NCI-H446 (cell line): ENCODE measurements at regions not wholly inside any gene's neighbourhood (a gene's known extent, or its start where the extent isn't known, plus 50 kb on each side); places are given as distances from the start of the nearest gene placed in this dataset.
"Not testable (repeated sequence)": the region's sequence is repeated elsewhere in the genome, so short reads cannot be mapped to it uniquely, and the experiment has no call there.

Source experiments
- DNase-seq, 2 experiments: peaks; one replicate each; lab custom pipeline; 2025; lab: John Stamatoyannopoulos, UW

DNA sequence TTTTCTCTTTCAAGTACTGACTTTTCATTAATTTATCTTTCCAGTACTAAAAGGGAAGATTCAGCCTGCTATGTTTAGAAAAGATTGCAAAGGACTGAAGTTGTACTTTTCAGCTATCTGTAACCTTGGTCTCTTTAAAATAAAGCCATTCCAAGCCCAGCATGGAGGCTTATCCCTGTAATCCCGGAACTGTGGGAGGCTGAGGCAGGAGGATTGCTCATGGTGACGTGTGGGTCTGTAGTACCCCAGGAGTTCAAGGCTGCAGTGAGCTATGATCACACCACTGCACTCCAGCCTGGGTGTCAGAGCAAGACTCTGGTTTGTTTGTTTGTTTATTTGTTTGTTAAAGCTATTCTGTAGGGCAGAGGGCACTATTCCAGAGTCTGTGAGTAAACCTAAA lies 50.6 kb upstream of the TMEM170B start:
- no peak for DNase-seq

DNA sequence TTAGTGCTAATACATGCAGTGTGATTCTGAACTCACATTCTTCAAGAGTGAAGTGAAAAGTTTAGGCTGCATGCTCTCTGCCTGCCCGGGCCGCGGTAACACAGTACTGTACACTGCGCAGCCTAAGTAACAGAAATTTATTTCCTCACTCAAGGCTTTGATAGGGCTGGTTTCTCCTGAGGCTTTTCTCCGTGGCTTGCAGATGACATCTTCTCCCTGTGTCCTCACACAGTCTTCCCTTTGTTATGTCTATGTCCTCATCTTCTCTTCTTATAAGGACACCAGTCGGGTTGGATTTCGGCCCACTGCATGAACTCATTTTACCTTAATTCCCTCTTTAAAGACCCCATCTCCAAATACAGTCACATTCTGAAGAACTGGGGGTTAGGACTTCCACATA lies 51.1 kb upstream of the TMEM170B start:
- no peak for DNase-seq

DNA sequence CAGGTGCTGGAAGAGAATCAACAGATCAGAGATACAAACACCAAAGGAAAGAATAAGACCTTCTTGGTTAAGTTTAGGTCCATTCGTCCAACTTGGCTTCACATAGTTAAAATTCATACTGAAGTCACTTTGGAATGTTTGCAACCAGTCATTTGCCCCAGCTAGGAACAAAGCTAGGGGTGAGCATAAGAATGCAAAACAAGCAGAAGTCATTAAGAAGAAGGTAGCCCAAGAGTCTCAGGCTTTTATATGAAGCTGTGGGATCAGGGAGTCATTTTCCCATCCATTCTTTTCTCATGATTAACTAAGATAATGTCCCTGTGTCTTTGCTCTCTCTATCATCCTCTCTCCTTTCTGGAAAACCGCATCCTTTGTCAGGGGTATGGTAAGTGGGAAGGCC lies 51.5 kb upstream of the TMEM170B start:
- DNase-seq, result no peak

DNA sequence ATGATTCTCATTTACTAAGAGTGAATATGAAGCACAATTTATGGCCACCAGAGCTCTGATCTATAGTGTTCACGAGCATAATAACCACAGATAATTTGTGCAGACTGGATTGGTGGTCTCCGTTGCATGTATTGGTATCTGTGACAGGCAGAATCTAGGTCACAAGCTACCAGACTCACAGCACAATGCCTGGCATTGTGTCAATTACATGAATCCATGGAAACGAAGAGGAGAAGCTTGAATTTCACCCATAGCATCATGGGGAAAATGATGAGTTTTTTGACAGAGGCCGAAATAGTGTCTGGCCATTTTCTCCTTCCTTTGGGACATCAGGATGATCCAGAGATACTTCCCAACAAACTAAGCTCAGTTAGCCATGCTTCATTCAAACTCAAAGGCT lies 52.3 kb upstream of the TMEM170B start:
- DNase-seq, result no peak

DNA sequence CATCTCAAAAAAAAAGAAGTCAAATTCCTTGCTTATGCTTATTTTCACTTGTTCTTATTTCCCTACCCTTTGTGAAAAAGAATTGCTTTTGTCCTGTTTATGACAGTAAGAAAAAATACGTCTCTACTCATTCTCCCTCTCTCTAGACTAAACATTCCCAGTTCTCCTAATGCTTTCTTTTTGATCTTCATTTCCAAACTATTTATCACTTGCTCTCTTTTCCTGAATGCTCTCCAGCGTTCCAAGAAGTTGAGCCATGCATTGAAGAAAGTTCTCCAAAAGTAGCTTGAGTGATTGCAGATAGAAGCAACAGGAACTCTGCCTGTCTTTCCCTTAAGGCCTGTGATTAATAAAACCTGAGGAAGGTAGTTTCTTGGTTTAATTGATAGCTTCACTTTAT lies 53.1 kb upstream of the TMEM170B start:
- no peak for DNase-seq

DNA sequence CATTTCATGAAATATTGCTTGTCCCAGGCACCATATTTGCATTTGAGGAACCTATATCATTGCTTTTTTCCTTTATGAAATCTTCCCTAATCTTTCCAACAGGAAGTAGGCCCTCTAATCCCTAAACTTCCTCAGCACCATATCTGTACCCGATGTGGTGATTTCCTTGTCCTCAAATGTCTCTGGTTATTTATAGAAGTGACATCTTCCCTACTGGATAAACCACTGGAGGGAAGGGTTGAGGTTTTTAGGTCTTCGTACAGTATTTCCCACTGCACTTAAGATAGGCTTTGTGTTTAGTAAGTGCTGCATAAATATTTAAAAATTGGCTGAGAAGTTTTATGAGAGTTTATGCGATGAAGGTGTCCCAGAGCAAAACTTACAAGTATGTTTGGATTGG lies 54.9 kb upstream of the TMEM170B start:
- DNase-seq, result no peak

DNA sequence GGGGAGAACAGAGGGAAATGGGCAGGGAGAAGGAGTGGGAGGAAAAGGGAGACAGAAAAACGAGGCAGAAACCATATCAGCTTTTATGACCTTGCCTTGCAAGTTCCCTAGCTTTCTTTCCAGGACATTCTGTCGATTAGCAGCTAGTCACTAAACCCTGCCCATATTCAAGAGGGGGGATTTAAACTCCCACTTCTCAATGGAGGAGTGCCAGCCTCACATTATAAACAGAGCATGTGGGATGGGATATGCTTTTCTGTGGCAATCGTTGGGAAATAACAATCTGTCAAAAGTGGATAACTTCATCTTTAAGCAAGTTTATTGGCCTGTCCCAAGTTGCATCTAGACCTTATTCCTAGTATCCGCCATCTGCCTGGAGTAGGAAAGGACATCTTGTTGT lies 57.0 kb upstream of the TMEM170B start:
- no peak for DNase-seq

DNA sequence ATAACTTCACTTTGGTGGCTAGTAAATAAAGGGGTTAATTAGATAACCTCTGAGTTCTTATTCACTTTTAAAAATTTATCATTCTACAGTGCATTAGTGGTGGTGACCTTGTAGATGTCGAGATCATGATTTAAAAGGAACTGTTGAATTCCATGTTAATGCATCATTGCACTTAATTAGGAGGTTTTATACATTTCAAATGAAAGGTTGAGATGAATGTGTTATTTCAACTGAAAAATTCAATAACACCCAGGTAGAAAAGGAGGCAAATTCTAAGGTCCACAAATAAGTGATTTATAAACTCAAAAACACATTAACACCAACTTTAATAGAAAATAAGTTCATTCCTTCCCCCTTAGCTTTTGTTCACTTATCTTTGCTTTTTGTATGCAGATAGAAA lies 58.3 kb upstream of the TMEM170B start:
- DNase-seq, result no peak

DNA sequence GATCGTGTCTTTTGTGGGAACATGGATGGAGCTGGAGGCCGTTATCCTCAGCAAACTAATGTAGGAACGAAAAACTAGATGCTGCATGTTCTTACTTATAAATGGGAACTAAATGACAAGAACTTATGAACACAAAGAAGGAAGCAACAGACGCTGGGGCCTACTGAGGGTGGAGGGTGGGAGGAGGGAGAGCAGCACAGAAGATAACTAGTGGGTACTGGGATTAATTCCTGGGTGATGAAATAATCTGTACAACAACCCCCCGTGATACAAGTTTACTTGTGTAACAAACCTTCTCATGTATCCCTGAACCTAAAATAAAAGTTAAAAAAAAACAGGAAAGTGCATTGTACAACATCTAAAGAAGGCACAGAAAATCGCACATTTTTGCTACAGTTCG lies 59.0 kb upstream of the TMEM170B start:
- DNase-seq, result no peak

DNA sequence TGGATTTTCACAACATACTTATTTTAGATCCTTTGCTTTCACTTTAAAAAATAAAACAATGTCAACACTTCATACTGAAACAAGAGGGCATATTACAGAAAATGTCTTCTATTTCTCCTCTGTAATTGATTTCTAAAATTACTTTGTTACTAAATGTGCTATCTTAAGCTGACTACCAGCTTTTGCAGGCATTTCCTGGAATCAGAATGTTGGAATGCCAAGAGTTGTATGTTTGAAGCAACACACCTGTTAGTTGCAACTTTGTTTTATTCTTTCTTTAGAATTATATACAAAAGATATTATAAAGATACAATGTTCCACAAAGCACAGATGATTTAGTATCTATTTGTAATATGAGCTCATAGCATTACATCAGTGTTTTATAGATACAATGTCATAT lies 62.5 kb upstream of the TMEM170B start:
- DNase-seq, result no peak

DNA sequence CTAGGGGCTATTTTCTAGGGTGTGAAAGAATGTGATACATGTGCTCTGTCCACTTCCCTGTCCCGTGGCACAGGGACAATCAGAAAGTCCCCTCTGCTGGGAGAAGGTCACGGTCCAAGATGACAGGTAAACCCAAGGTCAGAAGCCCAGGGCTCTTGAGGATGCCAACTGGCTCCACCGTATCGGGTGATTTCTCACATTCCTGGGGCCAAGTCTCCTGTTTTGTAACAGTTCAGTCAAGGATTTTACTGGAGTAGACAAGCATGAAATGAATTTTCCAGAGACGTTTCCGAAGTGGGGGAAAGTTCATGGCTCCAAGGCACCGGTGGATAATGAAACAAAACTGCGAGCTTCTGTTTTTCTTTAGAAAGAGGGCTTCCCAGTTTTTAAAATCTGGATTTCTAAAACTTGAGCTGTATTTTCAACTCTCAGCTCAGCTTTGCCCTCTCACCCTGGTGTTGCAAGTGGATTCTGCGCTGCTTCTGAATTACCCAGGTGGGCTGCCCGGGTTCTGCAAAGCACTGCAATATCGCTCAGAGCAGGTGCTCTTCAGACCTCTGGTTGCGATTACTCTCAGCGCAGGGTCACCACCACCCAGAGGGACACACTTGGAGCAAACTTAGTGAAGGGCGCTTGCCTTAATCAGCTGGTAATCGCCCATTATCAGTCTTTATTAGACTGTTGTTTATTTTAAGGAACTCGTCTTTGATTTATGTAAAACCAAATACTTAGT lies 64.4 kb upstream of the TMEM170B start:
- DNase-seq, result no peak

DNA sequence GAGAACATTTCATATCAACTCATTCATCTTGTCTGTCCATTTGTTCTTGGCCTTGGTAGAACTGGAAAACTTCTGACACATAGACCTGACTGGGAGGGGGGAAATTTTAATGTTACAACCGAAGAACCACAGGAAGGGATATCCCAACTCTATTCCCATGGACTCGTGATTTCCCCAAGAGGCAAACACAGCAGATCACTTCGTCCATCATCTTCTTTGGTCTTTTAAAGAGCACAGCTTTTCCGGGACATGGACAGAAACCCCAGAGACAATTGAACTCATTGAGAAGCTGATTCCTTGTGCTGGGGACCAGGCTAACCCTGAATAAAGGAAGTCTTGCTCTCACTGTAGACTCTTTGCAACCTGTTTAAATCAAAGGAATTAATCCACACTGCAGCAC lies 66.3 kb upstream of the TMEM170B start:
- no peak for DNase-seq

DNA sequence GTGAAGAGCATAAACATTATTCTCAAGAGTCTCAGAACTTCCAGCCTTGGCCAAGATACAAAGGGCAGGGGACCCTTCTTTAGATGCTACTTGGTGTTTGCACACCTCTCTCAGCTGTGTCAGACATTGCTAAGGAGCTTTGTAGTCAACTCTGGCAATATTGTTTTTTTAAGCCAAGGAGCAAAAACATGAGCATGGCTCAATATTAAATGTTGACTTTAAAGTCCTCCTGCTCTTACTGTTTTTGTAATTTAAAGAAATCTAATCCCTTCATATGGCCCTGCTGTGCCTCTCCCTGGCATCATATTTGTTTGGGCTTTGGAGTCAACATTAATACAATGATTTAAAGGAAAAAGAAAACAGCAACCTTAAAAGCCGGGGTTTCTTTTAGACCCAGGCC lies 67.9 kb upstream of the TMEM170B start:
- DNase-seq, result no peak

DNA sequence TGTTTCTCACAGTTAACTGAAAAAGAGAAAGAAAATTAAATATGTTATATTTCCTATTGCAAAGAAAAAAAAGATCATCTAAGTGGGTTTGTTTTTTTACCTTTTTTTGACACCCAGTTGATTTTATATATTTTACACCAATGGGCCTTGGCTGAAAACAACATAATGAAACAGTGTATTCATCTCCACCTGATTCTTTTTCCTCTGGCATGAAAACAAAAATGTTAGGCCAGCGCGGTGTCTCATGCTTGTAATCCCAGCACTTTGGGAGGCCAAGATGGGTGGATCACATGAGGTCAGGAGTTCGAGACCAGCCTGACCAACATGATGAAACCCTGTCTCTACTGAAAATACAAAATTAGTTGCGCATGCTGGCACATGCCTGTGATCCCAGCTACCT lies 69.3 kb upstream of the TMEM170B start:
- not testable (repeated sequence) for DNase-seq

DNA sequence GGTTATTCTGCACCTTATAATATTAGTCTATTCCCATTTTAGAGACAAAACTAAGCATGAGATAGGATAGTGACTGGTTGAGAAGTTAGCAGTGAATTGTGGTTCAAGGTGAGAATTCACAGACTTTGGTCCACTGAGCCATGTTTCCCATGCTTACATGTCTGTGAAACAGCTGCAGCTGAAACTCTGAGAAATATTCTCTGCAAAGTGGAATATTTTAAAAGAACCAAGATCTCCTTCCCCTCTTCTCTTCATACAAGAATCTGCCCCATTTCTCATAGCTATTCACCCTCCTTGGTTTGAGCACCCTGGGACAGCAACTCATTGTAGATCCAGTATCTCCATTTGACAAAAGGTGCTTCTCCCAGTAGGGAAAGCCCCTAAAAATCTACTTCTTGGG lies 70.2 kb upstream of the TMEM170B start:
- DNase-seq, result no peak

DNA sequence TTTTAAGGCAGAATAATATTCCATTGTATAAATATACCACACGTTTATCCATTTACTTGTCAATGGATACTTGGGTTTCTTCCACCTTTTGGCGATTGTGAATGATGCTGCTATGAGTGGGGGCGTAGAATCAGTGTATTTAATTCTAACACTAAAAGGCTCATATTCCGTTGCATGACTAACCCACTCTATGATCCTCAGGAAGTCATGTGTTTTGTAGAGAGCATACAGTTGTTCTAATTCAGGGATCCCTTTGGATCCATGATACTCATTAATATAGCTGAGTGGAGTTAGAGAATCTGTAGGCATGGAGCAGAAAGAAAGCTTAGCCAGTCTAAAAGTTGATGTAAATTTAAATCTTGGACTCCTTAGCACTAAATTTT lies 74.2 kb upstream of the TMEM170B start:
- no peak for DNase-seq

DNA sequence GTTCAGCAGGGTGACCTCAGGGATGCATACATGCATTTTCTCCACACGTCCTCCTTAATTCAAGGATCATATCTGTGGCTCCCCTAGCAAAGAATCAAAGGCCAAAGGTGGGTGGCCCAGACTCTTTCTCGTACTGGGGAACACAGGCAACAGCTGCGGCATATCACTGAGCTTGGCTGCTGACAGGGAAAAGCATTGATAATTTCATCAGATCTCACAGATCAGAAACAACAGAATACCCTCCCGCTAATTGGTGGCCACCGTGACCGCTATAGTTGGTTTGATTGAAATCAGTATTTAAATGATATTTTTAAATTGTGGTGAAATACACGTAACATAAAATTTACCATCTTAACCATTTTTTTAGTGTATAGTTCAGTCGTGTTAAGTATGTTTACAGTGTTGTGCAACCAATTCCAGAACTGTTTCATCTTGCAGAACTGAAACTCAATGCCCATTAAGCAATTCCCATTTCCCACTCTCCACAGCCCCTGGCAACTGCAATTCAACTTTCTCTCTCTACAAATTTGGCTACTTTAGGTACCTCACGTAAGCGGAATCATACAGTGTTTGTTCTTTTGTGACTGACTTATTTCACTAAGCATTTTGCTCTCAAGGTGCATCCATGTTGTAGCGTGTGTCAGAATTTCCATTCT lies 74.7 kb upstream of the TMEM170B start:
- no peak for DNase-seq

DNA sequence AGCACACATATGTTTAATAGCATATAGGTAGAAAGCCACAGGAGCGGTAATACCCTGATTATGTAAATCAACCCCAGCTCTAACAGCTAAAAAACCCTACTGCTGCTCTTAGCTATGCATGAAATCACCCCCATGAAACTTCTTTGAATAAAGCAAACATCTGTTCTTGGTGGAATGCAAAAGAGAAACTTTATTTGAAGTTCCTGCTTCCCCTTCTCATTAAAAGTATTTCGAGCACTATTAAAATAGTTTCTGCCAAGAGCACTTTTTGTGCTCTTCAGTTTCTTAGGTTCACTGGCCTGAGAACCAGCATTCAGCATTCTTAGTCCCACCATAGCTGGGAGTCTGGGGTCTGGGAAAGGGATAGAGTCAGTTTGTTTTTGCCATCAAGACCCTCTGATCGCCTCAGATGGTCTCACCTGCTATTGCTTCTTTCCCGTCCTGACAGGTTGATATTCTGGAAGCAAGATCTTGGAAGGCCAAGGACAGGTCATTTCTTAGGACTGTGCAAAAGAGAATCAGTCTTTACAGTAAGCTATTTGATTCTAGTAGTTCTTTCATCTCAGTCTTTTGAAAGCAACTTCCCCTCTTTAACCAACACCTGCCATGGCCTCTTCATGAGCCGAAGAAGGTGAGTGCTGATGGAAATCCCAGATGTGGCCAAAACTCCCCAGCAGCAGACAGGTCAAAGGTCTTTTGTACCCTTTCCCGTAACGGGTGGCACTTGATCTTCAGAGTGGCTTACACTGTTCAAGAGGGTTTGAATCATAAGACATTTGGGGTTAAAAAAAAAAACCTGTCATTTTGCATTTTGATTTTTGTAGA lies 76.5 kb upstream of the TMEM170B start:
- DNase-seq, result no peak

DNA sequence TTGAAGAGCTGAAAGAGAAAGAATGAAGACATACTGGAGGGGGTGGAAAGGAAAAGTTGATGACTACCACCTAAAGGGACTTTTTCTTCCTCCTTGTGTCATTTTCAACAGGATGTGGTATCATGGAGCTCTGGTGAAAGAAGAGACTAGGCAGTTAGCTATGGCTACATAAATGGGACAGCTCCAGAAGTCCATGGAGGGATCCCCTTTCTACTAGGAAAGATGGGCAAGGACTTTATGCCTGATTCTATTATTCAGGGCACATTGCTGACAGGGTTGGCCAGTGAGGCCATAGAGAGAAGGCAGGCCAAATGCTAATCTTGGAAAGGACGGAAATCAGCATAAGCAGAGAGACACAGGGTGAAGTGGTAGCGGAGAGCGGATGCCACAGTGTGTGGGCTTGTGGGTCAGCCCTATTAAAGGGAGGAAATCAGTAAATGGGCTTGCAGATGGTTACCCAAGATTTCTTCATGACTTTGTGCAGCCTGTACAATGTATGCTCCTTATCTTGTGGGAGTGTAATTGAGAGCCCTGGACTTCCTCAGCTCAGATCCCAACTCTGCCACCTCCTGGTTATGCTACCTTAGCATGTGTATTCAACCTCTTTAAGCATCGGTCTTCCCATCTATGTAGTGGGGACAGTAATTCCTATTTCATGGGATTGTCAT lies 77.4 kb upstream of the TMEM170B start:
- DNase-seq, result no peak

DNA sequence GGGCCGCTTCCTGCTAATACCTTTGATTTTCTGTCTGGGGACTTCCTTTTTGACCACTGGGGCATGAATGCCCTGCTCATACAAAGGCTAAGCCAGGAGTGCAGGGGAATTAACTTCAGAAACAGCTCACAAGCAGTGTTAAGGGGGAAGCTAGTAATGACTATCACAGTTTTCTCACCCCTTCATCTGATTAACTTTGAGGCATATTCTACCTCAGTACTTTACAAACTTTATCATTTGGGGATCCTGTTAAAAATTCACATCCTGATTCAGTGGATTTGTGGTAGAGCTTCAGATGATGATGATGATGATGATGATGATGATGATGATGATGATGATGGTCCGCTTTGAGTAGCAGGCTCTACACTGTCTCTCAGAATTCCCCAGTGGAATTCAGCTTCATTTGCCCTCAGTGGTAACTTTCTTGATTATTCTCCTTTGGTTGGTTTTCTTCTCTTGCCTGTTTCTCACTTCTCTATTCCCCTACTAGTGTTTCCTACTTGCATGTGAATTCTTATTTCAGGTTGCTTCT lies 78.4 kb upstream of the TMEM170B start:
- no peak for DNase-seq

DNA sequence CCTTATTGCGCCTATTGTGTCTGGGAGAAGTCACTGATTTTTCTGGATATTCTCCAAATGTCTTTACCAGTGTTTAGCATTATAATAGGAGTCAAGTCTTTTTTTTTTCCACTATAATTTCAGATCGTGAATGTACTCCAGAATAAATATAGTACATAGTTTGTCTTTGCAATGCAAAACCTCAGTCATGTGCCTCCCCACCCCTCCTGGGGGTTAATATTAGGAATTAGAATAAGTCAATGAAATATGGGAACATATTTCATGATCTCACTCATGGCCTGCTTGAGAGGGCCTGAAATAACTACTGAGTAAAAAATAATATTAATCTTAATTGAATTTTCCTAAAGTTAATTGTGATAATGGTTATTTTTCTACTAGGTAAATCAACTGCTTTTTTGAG lies 79.0 kb upstream of the TMEM170B start:
- DNase-seq, result no peak

DNA sequence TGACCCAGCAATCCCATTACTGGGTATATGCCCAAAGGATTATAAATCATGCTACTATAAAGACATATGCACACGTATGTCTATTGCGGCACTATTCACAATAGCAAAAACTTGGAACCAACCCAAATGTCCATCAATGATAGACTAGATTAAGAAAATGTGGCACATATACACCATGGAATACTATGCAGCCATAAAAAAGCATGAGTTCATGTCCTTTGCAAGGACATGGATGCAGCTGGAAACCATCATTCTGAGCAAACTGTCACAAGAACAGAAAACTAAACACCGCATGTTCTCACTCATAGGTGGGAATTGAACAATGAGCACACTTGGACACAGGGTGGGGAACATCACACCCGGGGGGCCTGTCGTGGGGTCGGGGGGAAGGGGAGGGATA lies 80.1 kb upstream of the TMEM170B start:
- DNase-seq, result not testable (repeated sequence)
